DLD1 (cell line): ENCODE measurements at regions not wholly inside any gene's neighbourhood (a gene's known extent, or its start where the extent isn't known, plus 50 kb on each side); places are given as distances from the start of the nearest gene placed in this dataset.

ENCODE experiments used
- in situ Hi-C: cut with HindIII; loops from 2 replicates; pipeline ENCODE4 v1.10.0; 2017; ENCODE audit warnings: low sequenced_read_pairs

- in situ Hi-C loops: no loop called here
Observed at GRCh38 chr9:19732441-19732951, 56.3 kb downstream of the SLC24A2 start.

GRCh38 chr9:19728101-19728500 lies 60.7 kb downstream of the SLC24A2 start:
- in situ Hi-C loops: no loop called here

DNA sequence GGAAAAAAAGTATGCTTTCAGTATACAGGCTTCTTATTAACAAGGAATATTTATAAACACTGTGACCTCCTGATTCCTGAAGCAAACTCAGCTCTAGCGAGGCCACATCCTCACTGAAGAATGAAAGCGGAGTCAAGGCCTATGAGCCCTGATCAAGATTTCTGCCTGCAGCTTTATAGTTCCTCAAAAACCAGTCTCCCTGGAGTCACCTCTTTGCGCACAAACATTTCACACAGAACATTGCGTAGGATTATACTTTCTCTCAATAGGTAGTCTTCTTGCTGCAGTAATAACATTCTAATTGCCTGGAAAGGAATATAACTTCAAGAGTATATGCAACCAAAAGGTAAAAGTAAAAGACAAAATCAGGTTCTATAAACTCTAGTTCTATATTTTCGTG lies 62.9 kb downstream of the SLC24A2 start:
- in situ Hi-C loops: no loop called here

DNA sequence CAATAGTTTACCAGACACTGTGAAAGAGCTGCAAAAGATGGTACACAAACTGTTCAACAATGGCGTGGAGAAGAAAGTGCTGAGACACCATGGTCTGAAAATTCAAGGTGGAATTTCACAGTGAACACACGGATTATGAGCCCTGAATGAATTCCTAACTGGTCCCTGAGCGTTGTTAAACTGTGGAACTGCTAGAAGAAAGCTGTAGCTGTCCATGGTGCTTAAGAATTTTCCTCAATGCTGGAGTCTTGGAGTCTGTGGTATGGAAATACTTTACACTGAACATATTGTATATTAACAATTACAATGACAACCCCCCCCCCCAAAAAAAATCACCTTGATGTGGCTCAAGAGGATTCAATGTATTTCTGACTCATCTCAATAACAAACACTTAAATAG lies 68.5 kb downstream of the SLC24A2 start:
- in situ Hi-C loops: no loop called here

GRCh38 chr9:19703702-19704101 lies 85.1 kb downstream of the SLC24A2 start:
- in situ Hi-C loops: no loop called here

- in situ Hi-C loops: no loop called here
Observed at GRCh38 chr9:19701991-19702390, 86.8 kb downstream of the SLC24A2 start.

- in situ Hi-C loops: no loop called here
Observed at GRCh38 chr9:19701274-19701673, 87.6 kb downstream of the SLC24A2 start.

GRCh38 chr9:19700699-19701098 lies 88.1 kb downstream of the SLC24A2 start:
- in situ Hi-C loops: no loop called here

DNA sequence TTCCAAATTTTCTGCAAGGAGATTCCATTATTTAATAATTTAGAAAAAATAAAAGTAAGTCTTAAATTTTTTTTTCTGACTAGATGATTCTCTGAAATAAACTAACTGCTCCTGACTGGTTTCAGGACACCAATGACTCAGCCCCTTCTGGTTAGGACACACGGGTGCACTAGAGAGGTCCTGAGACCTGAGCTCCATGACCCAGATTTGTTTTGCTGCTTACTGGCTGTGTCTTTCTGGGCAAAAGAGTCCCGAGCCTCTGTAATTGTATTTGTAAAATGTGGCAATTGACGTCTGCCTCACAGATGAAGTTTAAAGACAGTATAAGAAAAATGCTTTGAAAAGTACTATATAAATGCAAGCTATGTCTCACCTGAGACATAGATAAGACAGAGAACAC lies 89.1 kb downstream of the SLC24A2 start:
- in situ Hi-C loops: no loop called here

- in situ Hi-C loops: no loop called here
Observed at GRCh38 chr9:19698960-19699359, 89.9 kb downstream of the SLC24A2 start.

- in situ Hi-C loops: no loop called here
Observed at GRCh38 chr9:19694601-19695000, 94.2 kb downstream of the SLC24A2 start.

DNA sequence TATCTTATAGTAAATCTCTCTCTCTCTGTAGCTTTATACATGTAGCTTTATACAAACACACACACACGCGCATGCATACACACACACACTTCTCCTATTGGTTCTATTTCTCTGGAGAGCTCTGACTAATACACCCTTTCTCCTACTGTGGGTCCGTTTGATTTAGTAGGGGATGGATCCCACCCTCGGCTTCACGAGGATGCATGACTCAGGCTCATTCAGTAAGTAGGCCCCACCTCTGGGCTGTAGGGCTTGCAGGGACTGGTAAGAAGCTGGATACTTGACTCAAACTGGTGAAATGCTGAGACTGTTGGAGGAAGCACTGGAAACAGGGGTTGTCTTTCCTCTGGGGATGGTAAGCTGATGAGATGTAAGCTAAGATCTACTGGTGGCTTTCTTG lies 98.7 kb downstream of the SLC24A2 start:
- in situ Hi-C loops: no loop called here

DNA sequence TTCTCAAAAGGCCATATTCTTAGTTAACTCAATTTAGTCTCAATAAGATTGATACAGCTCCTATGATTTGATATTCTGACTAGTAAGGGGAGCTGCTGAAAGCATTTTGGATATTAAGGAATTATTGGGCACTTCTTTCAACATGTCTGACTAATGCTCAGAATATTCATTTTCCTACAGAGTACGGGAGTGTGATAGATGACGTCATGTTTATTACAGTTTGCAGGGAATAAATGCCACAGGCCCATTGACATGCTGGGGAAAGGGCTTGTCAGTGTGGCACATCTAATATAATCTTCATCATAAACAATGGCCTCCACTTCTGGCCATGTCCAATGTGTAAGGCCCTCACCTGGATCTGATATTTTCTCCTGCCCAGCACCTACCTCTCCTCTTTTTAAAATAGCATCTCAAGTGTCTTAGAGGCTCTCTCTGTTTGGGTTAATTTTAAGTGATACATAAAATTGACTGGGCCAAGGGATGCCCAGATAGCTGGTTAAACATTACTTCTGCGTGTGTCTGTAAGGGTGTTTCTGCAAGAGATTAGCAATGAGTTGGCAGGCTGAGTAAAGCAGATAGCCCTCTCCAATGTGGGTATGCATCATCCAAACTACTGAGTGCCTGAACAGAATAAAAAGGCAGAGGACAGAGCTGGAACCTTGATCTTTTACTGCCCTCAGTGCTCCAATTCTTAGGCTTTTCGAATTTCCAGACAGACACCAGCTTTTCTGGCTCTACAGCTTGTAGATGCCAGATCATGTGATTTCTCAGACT lies 99.3 kb downstream of the SLC24A2 start:
- in situ Hi-C loops: no loop called here

DNA sequence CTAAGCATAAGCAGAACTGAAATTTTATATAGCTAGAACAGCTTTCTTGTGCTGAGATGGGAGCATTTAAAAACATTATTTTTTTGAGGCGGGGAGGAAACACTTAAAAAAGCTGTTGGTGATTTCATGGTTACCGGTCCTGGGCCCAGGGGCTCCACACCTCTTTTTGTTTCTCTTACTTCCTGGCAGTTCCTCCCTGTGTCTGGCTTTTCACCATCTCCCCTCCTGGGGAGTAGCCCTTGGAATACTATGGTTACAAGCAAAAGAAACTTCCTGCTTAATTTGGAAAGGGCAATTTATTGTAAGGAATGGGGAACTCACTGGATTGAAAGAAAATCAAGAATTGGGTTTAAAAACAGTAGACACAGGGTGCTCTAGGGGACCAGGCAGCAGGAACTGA lies 105.1 kb downstream of the SLC24A2 start:
- in situ Hi-C loops: no loop called here

GRCh38 chr9:19682397-19682796 lies 106.4 kb downstream of the SLC24A2 start:
- in situ Hi-C loops: no loop called here

DNA sequence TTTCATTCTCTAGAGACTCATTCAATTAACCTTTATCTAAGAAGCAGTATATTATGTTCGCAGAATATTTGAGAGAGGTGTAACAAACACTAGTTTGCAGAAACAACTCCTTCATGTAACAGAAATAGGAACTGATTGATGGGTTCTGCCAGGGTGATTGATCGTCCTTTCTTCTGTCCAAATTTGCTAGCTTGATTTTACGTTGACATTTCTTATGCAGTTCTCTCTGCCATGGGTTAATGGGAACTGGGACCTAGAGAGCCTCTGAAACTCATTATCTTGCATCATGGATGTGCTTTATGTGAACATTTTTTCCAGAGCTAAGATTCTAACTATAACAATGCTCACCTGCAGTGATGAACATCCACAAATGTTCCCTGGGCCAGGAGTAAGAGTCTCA lies 107.0 kb downstream of the SLC24A2 start:
- in situ Hi-C loops: no loop called here

GRCh38 chr9:19677924-19678323 lies 110.9 kb downstream of the SLC24A2 start:
- in situ Hi-C loops: no loop called here

GRCh38 chr9:19675492-19675891 lies 113.3 kb downstream of the SLC24A2 start:
- in situ Hi-C loops: no loop called here

DNA sequence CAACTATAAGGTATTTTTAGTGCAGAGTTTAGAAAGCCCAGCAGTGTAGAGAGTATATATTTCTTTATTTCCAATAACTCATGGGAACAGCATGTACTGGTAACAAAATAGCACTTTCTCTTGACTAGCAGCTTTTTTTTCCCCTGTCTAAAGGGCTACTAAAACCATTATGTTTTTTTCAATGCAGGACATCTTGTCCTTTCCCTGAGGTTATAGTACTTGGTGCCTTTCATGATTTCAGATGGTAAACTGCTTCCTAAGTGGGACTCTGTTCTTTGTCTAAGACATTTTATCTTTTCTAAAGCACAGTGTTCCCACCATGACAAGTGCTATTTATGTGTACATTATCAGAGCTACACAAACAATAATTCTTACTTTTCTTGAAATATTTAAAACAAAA lies 122.3 kb downstream of the SLC24A2 start:
- in situ Hi-C loops: no loop called here

GRCh38 chr9:19665146-19665863 lies 123.5 kb downstream of the SLC24A2 start:
- in situ Hi-C loops: no loop called here

GRCh38 chr9:19663570-19663969 lies 125.3 kb downstream of the SLC24A2 start:
- in situ Hi-C loops: no loop called here

GRCh38 chr9:19662213-19662612 lies 126.6 kb downstream of the SLC24A2 start:
- in situ Hi-C loops: no loop called here
